ENCODE measurements at regions not wholly inside any gene's neighbourhood (a gene's known extent, or its start where the extent isn't known, plus 50 kb on each side); places are given as distances from the start of the nearest gene placed in this dataset.
A peak's percentile ranks its signal among the peaks of the same experiment; 100 is the strongest.

DNA sequence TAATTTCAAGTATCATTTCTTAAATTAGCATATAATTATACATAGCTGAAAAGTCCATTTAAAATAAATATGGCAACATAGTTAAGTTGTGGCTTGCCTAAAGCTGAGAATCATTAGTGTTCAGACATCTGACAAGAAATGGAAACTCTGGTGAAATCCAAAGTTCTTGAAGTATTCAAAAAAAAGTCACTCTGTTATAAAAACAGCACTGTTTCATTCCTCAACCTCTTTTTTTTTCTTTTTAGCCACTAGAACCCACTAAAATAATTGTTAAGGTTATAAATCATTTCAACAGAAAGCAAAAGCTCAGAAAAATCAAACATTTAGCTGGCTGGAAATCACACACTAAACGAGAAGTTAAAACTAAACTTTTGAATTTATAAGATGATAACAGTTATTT lies 476.7 kb downstream of the LTN1 start:
- Histone ChIP-seq H3K4me1 (ENCODE audit: insufficient read depth, low read length, poor library complexity, severe bottlenecking) (no peaks in the 10 kb centered on the region), H3K9me3 (ENCODE audit: low read depth, low read length, poor library complexity, severe bottlenecking) (no peaks in the 10 kb centered on the region), H3K36me3 (ENCODE audit: insufficient read depth, low read length, poor library complexity, severe bottlenecking) (no peaks in the 10 kb centered on the region), H3K27me3 (replicated peaks; ENCODE audit: insufficient read depth, low read depth, low read length, poor library complexity) (no peaks in the 10 kb centered on the region), H3K27ac (ENCODE audit: low read depth, low read length, poor library complexity, severe bottlenecking) (no peak overlapping the region), H3K4me3 (ENCODE audit: low read depth, low read length, poor library complexity, severe bottlenecking) (no peak overlapping the region)
- ChIA-PET CTCF (interaction anchor here (1.5 kb wide), 1 partner anchor 229 kb away, joined by 15 read pairs; no protein-coding TSS in a partner anchor), POLR2A (ENCODE audit: low non-redundant PET) (no interaction called here)
- TF ChIP-seq, protein P1, sequence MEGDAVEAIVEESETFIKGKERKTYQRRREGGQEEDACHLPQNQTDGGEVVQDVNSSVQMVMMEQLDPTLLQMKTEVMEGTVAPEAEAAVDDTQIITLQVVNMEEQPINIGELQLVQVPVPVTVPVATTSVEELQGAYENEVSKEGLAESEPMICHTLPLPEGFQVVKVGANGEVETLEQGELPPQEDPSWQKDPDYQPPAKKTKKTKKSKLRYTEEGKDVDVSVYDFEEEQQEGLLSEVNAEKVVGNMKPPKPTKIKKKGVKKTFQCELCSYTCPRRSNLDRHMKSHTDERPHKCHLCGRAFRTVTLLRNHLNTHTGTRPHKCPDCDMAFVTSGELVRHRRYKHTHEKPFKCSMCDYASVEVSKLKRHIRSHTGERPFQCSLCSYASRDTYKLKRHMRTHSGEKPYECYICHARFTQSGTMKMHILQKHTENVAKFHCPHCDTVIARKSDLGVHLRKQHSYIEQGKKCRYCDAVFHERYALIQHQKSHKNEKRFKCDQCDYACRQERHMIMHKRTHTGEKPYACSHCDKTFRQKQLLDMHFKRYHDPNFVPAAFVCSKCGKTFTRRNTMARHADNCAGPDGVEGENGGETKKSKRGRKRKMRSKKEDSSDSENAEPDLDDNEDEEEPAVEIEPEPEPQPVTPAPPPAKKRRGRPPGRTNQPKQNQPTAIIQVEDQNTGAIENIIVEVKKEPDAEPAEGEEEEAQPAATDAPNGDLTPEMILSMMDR (conservative IDR thresholded peaks at IDR 0.05; ENCODE audit: low read depth, low read length) = no peak
- no peak for TF ChIP-seq EZH2 (IDR thresholded peaks at IDR 0.05; ENCODE audit: borderline replicate concordance, low read depth, low read length, poor library complexity, severe bottlenecking)
- intact Hi-C loops (cut with micrococcal nuclease; ENCODE audit: unreplicated experiment) = loop anchor here (2.0 to 10.0 kb wide), 2 partner anchors 229 to 429 kb away; no protein-coding TSS in a partner anchor
- DNase-seq (ENCODE audit: low spot score) = no peak
- BruUV-seq (replicated peaks) = no TSS peak

DNA sequence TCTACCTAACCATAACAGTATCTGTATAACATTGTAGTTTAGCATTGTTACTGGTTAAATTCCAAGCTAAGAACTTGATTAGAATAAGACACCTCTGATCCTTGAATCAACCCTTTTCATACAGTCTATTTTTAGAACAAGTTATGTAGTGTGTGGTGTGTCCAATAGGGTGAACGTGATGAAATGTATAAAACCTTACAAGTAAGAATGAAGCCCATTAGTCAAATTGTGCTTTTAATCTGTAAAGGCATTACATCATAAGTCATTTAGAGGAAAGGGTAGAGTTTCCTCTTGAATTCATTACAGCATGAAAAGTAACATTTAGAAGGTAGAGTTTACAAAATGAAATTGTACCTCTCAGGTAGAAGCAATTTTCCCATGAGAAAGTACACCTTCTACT lies 479.2 kb downstream of the LTN1 start:
- intact Hi-C loops (cut with micrococcal nuclease; ENCODE audit: unreplicated experiment) = loop anchor here (10.0 kb wide), 1 partner anchor 431 kb away; no protein-coding TSS in a partner anchor
- H3K27me3 ChIP-seq (replicated peaks; ENCODE audit: insufficient read depth, low read depth, low read length, poor library complexity) = no peaks in the 10 kb centered on the region
- peak; percentile 7 for DNase-seq (ENCODE audit: low spot score)
- no peak overlapping the region for H3K27ac ChIP-seq (ENCODE audit: low read depth, low read length, poor library complexity, severe bottlenecking)
- no peak overlapping the region for H3K4me3 ChIP-seq (ENCODE audit: low read depth, low read length, poor library complexity, severe bottlenecking)
- H3K36me3 ChIP-seq (ENCODE audit: insufficient read depth, low read length, poor library complexity, severe bottlenecking) = no peaks in the 10 kb centered on the region
- TF ChIP-seq, protein P1 (conservative IDR thresholded peaks at IDR 0.05; ENCODE audit: low read depth, low read length) = no peak
- TF ChIP-seq EZH2 (IDR thresholded peaks at IDR 0.05; ENCODE audit: borderline replicate concordance, low read depth, low read length, poor library complexity, severe bottlenecking) = no peak
- ChIA-PET POLR2A (ENCODE audit: low non-redundant PET) (no interaction called here), CTCF (interaction anchor here (1.2 kb wide), 1 partner anchor 232 kb away, joined by 3 read pairs; no protein-coding TSS in a partner anchor)
- BruUV-seq (replicated peaks) = no TSS peak
- H3K4me1 ChIP-seq (ENCODE audit: insufficient read depth, low read length, poor library complexity, severe bottlenecking) = no peaks in the 10 kb centered on the region
- H3K9me3 ChIP-seq (ENCODE audit: low read depth, low read length, poor library complexity, severe bottlenecking) = no peaks in the 10 kb centered on the region

DNA sequence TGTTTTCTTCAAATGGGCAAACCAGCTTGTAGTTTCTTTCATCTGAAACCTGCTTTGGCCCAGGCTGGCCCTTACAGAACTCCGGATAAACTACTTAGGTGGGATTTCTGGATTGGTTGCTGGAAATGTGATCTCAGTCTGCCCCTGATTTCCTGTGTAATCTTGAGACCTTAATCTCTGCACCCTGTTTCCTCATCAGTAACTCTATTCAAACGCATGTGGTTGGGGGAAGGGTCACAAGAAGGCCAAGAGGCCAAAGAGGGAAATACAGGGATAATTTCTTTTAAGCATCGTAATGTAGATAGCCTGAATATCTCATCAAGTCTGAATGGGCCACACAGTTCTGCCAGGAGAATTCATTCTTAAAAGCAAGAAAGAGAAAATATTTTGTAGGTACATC lies 483.6 kb downstream of the LTN1 start:
- ChIA-PET POLR2A (ENCODE audit: low non-redundant PET) (no interaction called here), CTCF (no interaction called here)

More for the DNA sequence above, 483.6 kb downstream of the LTN1 start:
- Histone ChIP-seq H3K27me3 (replicated peaks; ENCODE audit: insufficient read depth, low read depth, low read length, poor library complexity) (no peaks in the 10 kb centered on the region), H3K27ac (ENCODE audit: low read depth, low read length, poor library complexity, severe bottlenecking) (no peak overlapping the region), H3K36me3 (ENCODE audit: insufficient read depth, low read length, poor library complexity, severe bottlenecking) (no peaks in the 10 kb centered on the region), H3K9me3 (ENCODE audit: low read depth, low read length, poor library complexity, severe bottlenecking) (no peaks in the 10 kb centered on the region), H3K4me3 (ENCODE audit: low read depth, low read length, poor library complexity, severe bottlenecking) (no peak overlapping the region), H3K4me1 (ENCODE audit: insufficient read depth, low read length, poor library complexity, severe bottlenecking) (no peaks in the 10 kb centered on the region)
- no peak for DNase-seq (ENCODE audit: low spot score)
- TF ChIP-seq, protein P1 (conservative IDR thresholded peaks at IDR 0.05; ENCODE audit: low read depth, low read length) = no peak
- no peak for TF ChIP-seq EZH2 (IDR thresholded peaks at IDR 0.05; ENCODE audit: borderline replicate concordance, low read depth, low read length, poor library complexity, severe bottlenecking)
- no TSS peak for BruUV-seq (replicated peaks)
- intact Hi-C loops (cut with micrococcal nuclease; ENCODE audit: unreplicated experiment) = no loop called here

All from A673 (cell line).